Transverse colon (tissue), 3 donors: ENCODE measurements at regions not wholly inside any gene's neighbourhood (a gene's known extent, or its start where the extent isn't known, plus 50 kb on each side); places are given as distances from the start of the nearest gene placed in this dataset.

ENCODE experiments used
- CTCF ChIP-seq, 5 experiments: fragments of 200-600 bp in 3 of 5; fragments of 450-650 bp in 2 of 5; sonication (generic) in 3 of 5; IDR thresholded peaks; 1 replicate in 2 of 5; 2 replicates in 3 of 5; pipeline ENCODE4 v1.5.1; 2016 to 2017; ENCODE audit warnings: antibody characterized with exemption in 5 of 5, inconsistent platforms in 3 of 5, mild to moderate bottlenecking in 2 of 5, moderate library complexity in 1 of 5
- EP300 ChIP-seq: sonication (generic); formaldehyde crosslinking; IDR thresholded peaks from one replicate; pipeline ENCODE4 v1.6.1; 2017; ENCODE audit warnings: antibody characterized with exemption, low read depth
- POLR2A ChIP-seq: fragments of 450-650 bp; IDR thresholded peaks from one replicate; pipeline ENCODE4 v1.6.1; 2016; ENCODE audit warnings: antibody characterized with exemption, mild to moderate bottlenecking, moderate library complexity

GRCh38 chr4:129384974-129385373 lies 289.0 kb downstream of the C4orf33 start:
- TF ChIP-seq CTCF (IDR thresholded peaks at IDR 0.05) (no peak), POLR2A (no peak), EP300 (no peak)
